ENCODE measurements at regions not wholly inside any gene's neighbourhood (a gene's known extent, or its start where the extent isn't known, plus 50 kb on each side); places are given as distances from the start of the nearest gene placed in this dataset.
A peak's percentile ranks its signal among the peaks of the same experiment; 100 is the strongest.

GRCh38 chr18:27793013-27793785, 383.7 kb downstream of the CDH2 start:
- H3K36me3 ChIP-seq (ENCODE audit: control insufficient read depth, insufficient read depth, low read length), result no peaks in the 10 kb centered on the region
- no peaks in the 10 kb centered on the region for H3K4me1 ChIP-seq (ENCODE audit: control insufficient read depth, insufficient read depth, low read length)
- DNase-seq, result no peak
- H3K27me3 ChIP-seq (ENCODE audit: control insufficient read depth, insufficient read depth, low read length), result no peaks in the 10 kb centered on the region
- WGBS (ENCODE audit: insufficient coverage, low lambda C conversion rate), result no CpG with 5 or more reads among the region's 7 CpGs
- H3K4me3 ChIP-seq (ENCODE audit: low read length), result no peak overlapping the region
- H3K27ac ChIP-seq (ENCODE audit: low read length), result no peak overlapping the region
- no peaks in the 10 kb centered on the region for H3K9me3 ChIP-seq (ENCODE audit: control insufficient read depth, low read depth, low read length)

DNA sequence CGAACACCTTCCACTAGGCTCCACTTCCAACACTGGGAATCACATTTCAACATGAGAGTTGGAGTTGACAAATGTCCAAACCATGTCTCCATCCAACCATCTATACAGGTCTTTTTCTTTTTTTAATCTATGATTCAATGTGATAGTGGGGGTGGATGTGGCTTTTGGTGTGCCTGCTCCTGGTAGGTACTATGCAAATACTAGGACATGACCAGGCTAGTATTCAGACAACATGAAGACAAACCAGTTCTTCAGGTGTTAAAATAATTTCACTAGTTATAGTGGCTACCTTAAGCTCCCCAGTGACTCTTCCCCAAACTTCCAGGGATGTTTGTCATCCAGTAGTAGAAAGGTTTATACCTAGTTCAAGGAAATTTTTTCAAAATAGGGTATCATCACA, 387.5 kb downstream of the CDH2 start:
- peaks cover 3% of the 10 kb centered on the region for H3K27me3 ChIP-seq (ENCODE audit: control insufficient read depth, insufficient read depth, low read length)
- no peaks in the 10 kb centered on the region for H3K4me1 ChIP-seq (ENCODE audit: control insufficient read depth, insufficient read depth, low read length)
- no peaks in the 10 kb centered on the region for H3K36me3 ChIP-seq (ENCODE audit: control insufficient read depth, insufficient read depth, low read length)
- WGBS (ENCODE audit: insufficient coverage, low lambda C conversion rate), result no CpG with 5 or more reads among the region's 1 CpG
- no peak overlapping the region for H3K27ac ChIP-seq (ENCODE audit: low read length)
- H3K4me3 ChIP-seq (ENCODE audit: low read length), result no peak overlapping the region
- no peak for DNase-seq
- H3K9me3 ChIP-seq (ENCODE audit: control insufficient read depth, low read depth, low read length), result no peaks in the 10 kb centered on the region

- Histone ChIP-seq H3K4me3 (ENCODE audit: low read length) (no peak overlapping the region), H3K36me3 (ENCODE audit: control insufficient read depth, insufficient read depth, low read length) (no peaks in the 10 kb centered on the region), H3K4me1 (ENCODE audit: control insufficient read depth, insufficient read depth, low read length) (no peaks in the 10 kb centered on the region), H3K9me3 (ENCODE audit: control insufficient read depth, low read depth, low read length) (no peaks in the 10 kb centered on the region), H3K27ac (ENCODE audit: low read length) (no peak overlapping the region), H3K27me3 (ENCODE audit: control insufficient read depth, insufficient read depth, low read length) (peaks cover 3% of the 10 kb centered on the region)
- 60% methylated on average over 1 of the region's 1 CpG for WGBS (ENCODE audit: insufficient coverage, low lambda C conversion rate)
- peak in 1 of 2 donors; percentile 8 for DNase-seq
These were observed 389.4 kb downstream of the CDH2 start for GRCh38 chr18:27787547-27787946.

DNA sequence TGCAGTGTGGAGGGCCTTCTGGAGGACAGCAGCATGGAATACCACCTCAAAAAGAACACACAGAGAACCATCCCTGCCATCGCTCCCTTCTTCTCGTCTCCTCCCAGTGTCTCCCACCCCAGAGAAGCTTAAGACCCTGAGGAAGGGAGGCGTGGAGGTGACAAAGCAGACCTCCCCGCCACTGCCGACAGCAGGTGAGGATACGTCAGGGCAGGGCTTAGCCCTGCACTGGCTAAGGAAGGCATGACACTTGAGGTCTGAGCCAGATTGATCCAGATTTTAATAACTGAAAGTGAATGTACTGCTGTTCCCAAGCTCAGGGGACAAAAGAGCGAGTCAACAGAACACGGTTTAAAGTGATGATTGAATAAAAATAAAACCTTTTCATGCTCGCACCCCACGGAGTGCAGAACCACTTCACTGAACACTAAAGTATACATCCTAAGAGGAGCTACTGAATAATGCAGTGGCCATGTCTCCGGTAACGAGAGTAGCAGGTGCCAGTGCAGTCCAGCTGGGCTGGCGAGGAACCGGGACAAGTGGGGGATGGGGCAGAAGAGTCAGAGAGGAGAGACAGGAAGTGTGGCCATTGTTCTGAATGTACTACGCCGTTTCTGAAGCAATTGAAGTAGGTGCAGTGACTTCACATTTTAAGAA, 391.0 kb downstream of the CDH2 start:
- H3K36me3 ChIP-seq (ENCODE audit: control insufficient read depth, insufficient read depth, low read length), result no peaks in the 10 kb centered on the region
- DNase-seq, result no peak
- no peaks in the 10 kb centered on the region for H3K9me3 ChIP-seq (ENCODE audit: control insufficient read depth, low read depth, low read length)
- no peak overlapping the region for H3K27ac ChIP-seq (ENCODE audit: low read length)
- H3K4me3 ChIP-seq (ENCODE audit: low read length), result no peak overlapping the region
- 100% methylated on average over 1 of the region's 16 CpGs for whole genome bisulfite sequencing (ENCODE audit: insufficient coverage, low lambda C conversion rate)
- peaks cover 3% of the 10 kb centered on the region for H3K27me3 ChIP-seq (ENCODE audit: control insufficient read depth, insufficient read depth, low read length)
- no peaks in the 10 kb centered on the region for H3K4me1 ChIP-seq (ENCODE audit: control insufficient read depth, insufficient read depth, low read length)

- WGBS (ENCODE audit: insufficient coverage, low lambda C conversion rate), result 83% methylated on average over 1 of the region's 4 CpGs
- Histone ChIP-seq H3K9me3 (ENCODE audit: control insufficient read depth, low read depth, low read length) (no peaks in the 10 kb centered on the region), H3K27me3 (ENCODE audit: control insufficient read depth, insufficient read depth, low read length) (no peaks in the 10 kb centered on the region), H3K4me3 (ENCODE audit: low read length) (no peak overlapping the region), H3K27ac (ENCODE audit: low read length) (no peak overlapping the region), H3K36me3 (ENCODE audit: control insufficient read depth, insufficient read depth, low read length) (no peaks in the 10 kb centered on the region), H3K4me1 (ENCODE audit: control insufficient read depth, insufficient read depth, low read length) (no peaks in the 10 kb centered on the region)
- DNase-seq, result no peak
These were observed 396.7 kb downstream of the CDH2 start for GRCh38 chr18:27780061-27780745.

DNA sequence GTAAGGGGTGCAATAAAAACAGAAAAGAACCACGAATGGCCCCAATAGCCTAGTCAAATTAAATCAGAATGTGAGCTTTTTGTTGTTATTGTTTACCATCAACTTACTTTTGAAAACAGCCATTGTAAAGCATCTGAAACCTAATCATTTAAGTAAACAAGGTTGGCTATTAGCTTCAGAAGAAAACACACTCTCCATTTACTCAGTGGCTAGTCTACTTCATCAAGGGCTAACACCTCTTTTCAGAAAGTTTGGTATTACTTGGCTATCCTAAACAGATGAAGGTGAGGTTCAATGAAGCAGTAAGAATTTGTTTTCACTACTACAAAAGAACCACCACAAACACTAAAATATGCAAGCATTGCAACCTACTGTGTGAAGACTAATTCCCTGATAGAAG, 398.0 kb downstream of the CDH2 start:
- no CpG with 5 or more reads among the region's 1 CpG for WGBS (ENCODE audit: insufficient coverage, low lambda C conversion rate)
- Histone ChIP-seq H3K9me3 (ENCODE audit: control insufficient read depth, low read depth, low read length) (no peaks in the 10 kb centered on the region), H3K4me3 (ENCODE audit: low read length) (no peak overlapping the region), H3K4me1 (ENCODE audit: control insufficient read depth, insufficient read depth, low read length) (no peaks in the 10 kb centered on the region), H3K36me3 (ENCODE audit: control insufficient read depth, insufficient read depth, low read length) (no peaks in the 10 kb centered on the region), H3K27ac (ENCODE audit: low read length) (no peak overlapping the region), H3K27me3 (ENCODE audit: control insufficient read depth, insufficient read depth, low read length) (no peaks in the 10 kb centered on the region)
- DNase-seq, result no peak

GRCh38 chr18:27778441-27778840, 398.5 kb downstream of the CDH2 start:
- WGBS (ENCODE audit: insufficient coverage, low lambda C conversion rate), result 0% methylated on average over 1 of the region's 2 CpGs
- Histone ChIP-seq H3K4me1 (ENCODE audit: control insufficient read depth, insufficient read depth, low read length) (no peaks in the 10 kb centered on the region), H3K27me3 (ENCODE audit: control insufficient read depth, insufficient read depth, low read length) (no peaks in the 10 kb centered on the region), H3K9me3 (ENCODE audit: control insufficient read depth, low read depth, low read length) (no peaks in the 10 kb centered on the region), H3K4me3 (ENCODE audit: low read length) (no peak overlapping the region), H3K36me3 (ENCODE audit: control insufficient read depth, insufficient read depth, low read length) (no peaks in the 10 kb centered on the region), H3K27ac (ENCODE audit: low read length) (no peak overlapping the region)
- DNase-seq, result no peak

- Histone ChIP-seq H3K4me3 (ENCODE audit: low read length) (no peak overlapping the region), H3K9me3 (ENCODE audit: control insufficient read depth, low read depth, low read length) (no peaks in the 10 kb centered on the region), H3K27ac (ENCODE audit: low read length) (no peak overlapping the region), H3K36me3 (ENCODE audit: control insufficient read depth, insufficient read depth, low read length) (no peaks in the 10 kb centered on the region), H3K27me3 (ENCODE audit: control insufficient read depth, insufficient read depth, low read length) (no peaks in the 10 kb centered on the region), H3K4me1 (ENCODE audit: control insufficient read depth, insufficient read depth, low read length) (no peaks in the 10 kb centered on the region)
- 100% methylated on average over 1 of the region's 5 CpGs for WGBS (ENCODE audit: insufficient coverage, low lambda C conversion rate)
- no peak for DNase-seq
These were observed 404.8 kb downstream of the CDH2 start for GRCh38 chr18:27772081-27772480.

DNA sequence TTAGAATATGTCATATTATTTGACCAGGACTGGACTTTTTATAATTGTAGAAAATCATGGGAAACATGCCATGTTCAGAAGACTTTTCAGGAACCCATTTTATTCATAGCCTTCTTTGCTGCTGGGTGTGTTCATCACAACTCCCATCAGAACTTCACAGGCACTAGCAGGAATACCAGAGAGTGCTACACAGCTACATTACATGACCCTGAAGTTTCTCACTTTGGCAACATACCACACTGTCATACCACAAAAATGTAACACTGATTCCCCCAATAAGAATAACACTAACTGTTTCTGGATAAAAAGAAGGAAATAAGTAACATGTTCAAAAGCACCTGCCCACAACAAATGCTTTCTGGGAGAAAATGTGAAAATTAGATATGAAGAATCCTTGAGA, 405.4 kb downstream of the CDH2 start:
- no peaks in the 10 kb centered on the region for H3K36me3 ChIP-seq (ENCODE audit: control insufficient read depth, insufficient read depth, low read length)
- H3K4me1 ChIP-seq (ENCODE audit: control insufficient read depth, insufficient read depth, low read length), result no peaks in the 10 kb centered on the region
- H3K4me3 ChIP-seq (ENCODE audit: low read length), result no peak overlapping the region
- DNase-seq, result no peak
- H3K27ac ChIP-seq (ENCODE audit: low read length), result no peak overlapping the region
- no peaks in the 10 kb centered on the region for H3K9me3 ChIP-seq (ENCODE audit: control insufficient read depth, low read depth, low read length)
- no peaks in the 10 kb centered on the region for H3K27me3 ChIP-seq (ENCODE audit: control insufficient read depth, insufficient read depth, low read length)

DNA sequence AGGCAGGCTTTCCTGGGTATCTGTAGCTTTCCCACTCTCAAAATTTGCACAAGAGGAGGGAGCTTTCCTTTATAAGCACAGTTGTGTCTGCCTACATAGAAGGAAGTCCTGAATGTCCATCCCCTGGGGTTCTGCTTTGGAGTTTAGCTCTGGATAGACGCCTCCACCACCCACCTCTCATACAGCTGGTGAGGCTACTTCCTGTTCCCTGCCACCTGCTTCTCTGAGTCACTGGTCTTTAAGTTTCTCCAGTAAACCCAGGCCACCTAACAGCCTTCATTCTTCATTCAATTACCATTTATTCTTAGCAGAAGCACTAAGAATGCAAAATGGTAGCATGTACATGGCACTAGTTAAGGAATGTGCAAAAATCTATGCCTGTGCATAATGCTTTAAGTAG, 407.8 kb downstream of the CDH2 start:
- DNase-seq, result no peak
- Histone ChIP-seq H3K27ac (ENCODE audit: low read length) (no peak overlapping the region), H3K27me3 (ENCODE audit: control insufficient read depth, insufficient read depth, low read length) (no peaks in the 10 kb centered on the region), H3K36me3 (ENCODE audit: control insufficient read depth, insufficient read depth, low read length) (no peaks in the 10 kb centered on the region), H3K9me3 (ENCODE audit: control insufficient read depth, low read depth, low read length) (no peaks in the 10 kb centered on the region), H3K4me1 (ENCODE audit: control insufficient read depth, insufficient read depth, low read length) (no peaks in the 10 kb centered on the region), H3K4me3 (ENCODE audit: low read length) (no peak overlapping the region)
- no CpG with 5 or more reads among the region's 1 CpG for whole genome bisulfite sequencing (ENCODE audit: insufficient coverage, low lambda C conversion rate)
